B cell (primary cell): ENCODE measurements at regions not wholly inside any gene's neighbourhood (a gene's known extent, or its start where the extent isn't known, plus 50 kb on each side); places are given as distances from the start of the nearest gene placed in this dataset.

ENCODE experiments used
- CTCF ChIP-seq: fragments of 200-600 bp; IDR thresholded peaks from one replicate; pipeline ENCODE4 v1.8.0; 2022; ENCODE audit warnings: antibody characterized with exemption, mild to moderate bottlenecking
- EZH2 ChIP-seq: IDR thresholded peaks from 2 replicates; pipeline ENCODE4 v1.6.1; 2012; ENCODE audit warnings: borderline replicate concordance, low read depth, mild to moderate bottlenecking, moderate library complexity, low read length; ENCODE audit not compliant: insufficient read depth, poor library complexity, severe bottlenecking

GRCh38 chr14:65881642-65882041 is 469.1 kb downstream of the FUT8 start:
- TF ChIP-seq CTCF (no peak), EZH2 (no peak)
